Lower leg skin (tissue), 3 donors: ENCODE measurements at regions not wholly inside any gene's neighbourhood (a gene's known extent, or its start where the extent isn't known, plus 50 kb on each side); places are given as distances from the start of the nearest gene placed in this dataset.

Source experiments
- CTCF ChIP-seq, 3 donors: fragments of 450-650 bp; IDR thresholded peaks; one replicate each; pipeline ENCODE4 v1.5.1; 2016; ENCODE audit warnings: antibody characterized with exemption in 3 of 3, mild to moderate bottlenecking in 3 of 3, moderate library complexity in 2 of 3
- POLR2A ChIP-seq, 2 donors: fragments of 450-650 bp; IDR thresholded peaks; one replicate each; pipeline ENCODE4 v1.6.1; 2016 to 2017; ENCODE audit warnings: antibody characterized with exemption in 2 of 2, mild to moderate bottlenecking in 1 of 2, moderate library complexity in 1 of 2

DNA sequence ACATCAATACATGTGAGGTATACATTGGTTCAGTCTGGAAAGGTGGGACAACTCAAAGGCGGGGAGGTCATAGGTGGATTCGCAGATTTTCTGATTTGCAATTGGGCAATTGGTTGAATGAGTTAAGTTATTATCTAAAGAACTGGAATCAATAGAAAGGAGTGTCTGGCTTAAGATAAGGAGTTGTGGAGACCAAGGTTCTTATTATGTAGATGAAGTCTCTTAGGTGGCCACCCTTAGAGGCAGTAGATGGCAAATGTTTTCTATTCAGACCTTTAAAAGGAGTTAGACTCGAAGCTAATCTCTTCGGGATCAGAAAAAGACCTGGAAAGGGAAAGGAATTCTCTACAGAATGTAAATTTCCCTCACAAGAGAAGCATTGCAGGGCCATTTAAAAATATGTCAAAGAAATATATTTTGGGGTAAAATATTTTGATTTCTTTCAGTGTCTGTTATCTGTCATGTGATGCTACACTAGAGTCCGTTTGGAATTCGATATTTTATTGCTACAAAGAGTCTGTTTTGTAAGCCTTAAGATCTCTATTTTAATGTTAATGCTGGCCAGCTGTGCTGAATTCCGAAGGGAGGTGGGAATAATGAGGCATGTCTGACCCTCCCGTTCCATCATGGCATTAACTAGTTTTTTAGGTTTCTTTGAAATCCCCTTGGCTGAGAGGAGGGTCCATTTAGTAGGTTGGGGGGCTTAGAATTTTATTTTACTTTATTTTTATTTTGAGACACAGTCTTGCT lies 265.1 kb downstream of the PTPRU start:
- TF ChIP-seq POLR2A (IDR thresholded peaks at IDR 0.05) = no peak
- no peak for TF ChIP-seq CTCF (IDR thresholded peaks at IDR 0.05)
